DND-41 (cell line): ENCODE measurements at regions not wholly inside any gene's neighbourhood (a gene's known extent, or its start where the extent isn't known, plus 50 kb on each side); places are given as distances from the start of the nearest gene placed in this dataset.

Experiments
- ATAC-seq: fragments of 200-7000 bp; cut with Tn5 transposase; 3 replicates; pipeline ENCODE4 v1.9.1; 2021; ENCODE audit warnings: low read depth; ENCODE audit not compliant: insufficient read depth
- DNase-seq: peaks from one replicate; pipeline ENCODE4 v3.0.0-alpha.2; 2020
- H2AFZ ChIP-seq: 2 replicates; pipeline ENCODE4 v1.6.0; 2012; ENCODE audit warnings: low read depth, low read length
- H3K27ac ChIP-seq: 2 replicates; pipeline ENCODE4 v1.5.1; 2012; ENCODE audit warnings: low read length, inconsistent platforms
- H3K27me3 ChIP-seq: fragments of 200-600 bp; sonication (generic); 2 replicates; pipeline ENCODE4 v1.6.0; 2012; ENCODE audit warnings: low read length, mild to moderate bottlenecking, inconsistent platforms; ENCODE audit not compliant: insufficient read depth, poor library complexity
- H3K36me3 ChIP-seq: 2 replicates; pipeline ENCODE4 v1.5.1; 2012; ENCODE audit warnings: low read length, inconsistent platforms; ENCODE audit not compliant: insufficient read depth
- H3K4me1 ChIP-seq: 2 replicates; pipeline ENCODE4 v1.5.1; 2012; ENCODE audit warnings: mild to moderate bottlenecking, low read length; ENCODE audit not compliant: insufficient read depth
- H3K4me2 ChIP-seq: 2 replicates; pipeline ENCODE4 v1.6.0; 2012; ENCODE audit warnings: mild to moderate bottlenecking, moderate library complexity, low read length, inconsistent platforms; ENCODE audit not compliant: insufficient read depth
- H3K4me3 ChIP-seq, 2 experiments: fragments of 200-600 bp in 1 of 2; shearing (Covaris generic) in 1 of 2; 2 replicates each; pipeline ENCODE4 v1.5.1; 2012 to 2016; ENCODE audit warnings: inconsistent platforms in 2 of 2, low read length in 2 of 2, mild to moderate bottlenecking in 2 of 2, low read depth in 1 of 2, moderate library complexity in 1 of 2
- H3K79me2 ChIP-seq: 2 replicates; pipeline ENCODE4 v1.6.0; 2012; ENCODE audit warnings: low read length, inconsistent platforms; ENCODE audit not compliant: insufficient read depth
- H3K9ac ChIP-seq: 2 replicates; pipeline ENCODE4 v1.6.0; 2012; ENCODE audit warnings: low read depth, mild to moderate bottlenecking, inconsistent platforms, low read length, moderate library complexity
- H3K9me3 ChIP-seq: 2 replicates; pipeline ENCODE4 v1.5.1; 2012; ENCODE audit warnings: low read length, moderate library complexity, mild to moderate bottlenecking, inconsistent platforms; ENCODE audit not compliant: insufficient read depth, severe bottlenecking
- H4K20me1 ChIP-seq: 2 replicates; pipeline ENCODE4 v1.6.0; 2012; ENCODE audit warnings: low read length; ENCODE audit not compliant: insufficient read depth
- CTCF ChIP-seq: IDR thresholded peaks from 2 replicates; pipeline ENCODE4 v1.5.1; 2012; ENCODE audit warnings: borderline replicate concordance, low read length, moderate library complexity, mild to moderate bottlenecking; ENCODE audit not compliant: poor library complexity, severe bottlenecking; ENCODE audit errors: extremely low read depth
- EZH2 ChIP-seq: IDR thresholded peaks from 3 replicates; pipeline ENCODE4 v1.6.1; 2012; ENCODE audit warnings: borderline replicate concordance, low read depth, mild to moderate bottlenecking, moderate library complexity, low read length, inconsistent platforms; ENCODE audit not compliant: severe bottlenecking

GRCh38 chr11:116332391-116332790 lies 440.4 kb downstream of the BUD13 start:
- H3K9me3 ChIP-seq = no peaks in the 10 kb centered on the region
- no peaks in the 10 kb centered on the region for H3K4me1 ChIP-seq
- H3K27ac ChIP-seq = no peak overlapping the region
- H2AFZ ChIP-seq = no peak overlapping the region
- H3K36me3 ChIP-seq = no peaks in the 10 kb centered on the region
- no peaks in the 10 kb centered on the region for H4K20me1 ChIP-seq
- DNase-seq = no peak
- H3K27me3 ChIP-seq = no peaks in the 10 kb centered on the region
- H3K4me3 ChIP-seq = no peak overlapping the region
- no peak for TF ChIP-seq EZH2
- no peak for TF ChIP-seq CTCF
- no peak overlapping the region for H3K9ac ChIP-seq
- ATAC-seq = no peak
- no peaks in the 10 kb centered on the region for H3K79me2 ChIP-seq
- no peak overlapping the region for H3K4me2 ChIP-seq

- no peak for ATAC-seq
- DNase-seq = no peak
- Histone ChIP-seq H4K20me1 (no peaks in the 10 kb centered on the region), H3K9ac (no peak overlapping the region), H3K4me3 (no peak overlapping the region), H3K36me3 (no peaks in the 10 kb centered on the region), H3K27ac (no peak overlapping the region), H3K4me1 (no peaks in the 10 kb centered on the region), H3K9me3 (no peaks in the 10 kb centered on the region), H3K4me2 (no peak overlapping the region), H3K79me2 (no peaks in the 10 kb centered on the region), H2AFZ (no peak overlapping the region), H3K27me3 (no peaks in the 10 kb centered on the region)
- no peak for TF ChIP-seq CTCF
- TF ChIP-seq EZH2 = no peak
These were observed 441.4 kb downstream of the BUD13 start for GRCh38 chr11:116331381-116331780.

- H3K27ac ChIP-seq = no peak overlapping the region
- no peak for ATAC-seq
- no peaks in the 10 kb centered on the region for H3K4me1 ChIP-seq
- no peaks in the 10 kb centered on the region for H3K27me3 ChIP-seq
- no peak overlapping the region for H3K4me2 ChIP-seq
- no peaks in the 10 kb centered on the region for H4K20me1 ChIP-seq
- no peaks in the 10 kb centered on the region for H3K36me3 ChIP-seq
- no peaks in the 10 kb centered on the region for H3K79me2 ChIP-seq
- no peak overlapping the region for H3K9ac ChIP-seq
- no peak for DNase-seq
- TF ChIP-seq CTCF (no peak), EZH2 (no peak)
- no peak overlapping the region for H2AFZ ChIP-seq
- no peak overlapping the region for H3K4me3 ChIP-seq
- no peaks in the 10 kb centered on the region for H3K9me3 ChIP-seq
These were observed 442.2 kb downstream of the BUD13 start for GRCh38 chr11:116330439-116331185.
